Fibroblast of skin of back (primary cell): ENCODE measurements at regions not wholly inside any gene's neighbourhood (a gene's known extent, or its start where the extent isn't known, plus 50 kb on each side); places are given as distances from the start of the nearest gene placed in this dataset.
A peak's percentile ranks its signal among the peaks of the same experiment; 100 is the strongest.

Source experiments
- DNase-seq: peaks from one replicate; pipeline ENCODE4 v3.0.0-alpha.2; 2013

- DNase-seq: no peak
Measured at GRCh38 chr16:73389085-73389484, 341.2 kb upstream of the ZFHX3 start.

DNA sequence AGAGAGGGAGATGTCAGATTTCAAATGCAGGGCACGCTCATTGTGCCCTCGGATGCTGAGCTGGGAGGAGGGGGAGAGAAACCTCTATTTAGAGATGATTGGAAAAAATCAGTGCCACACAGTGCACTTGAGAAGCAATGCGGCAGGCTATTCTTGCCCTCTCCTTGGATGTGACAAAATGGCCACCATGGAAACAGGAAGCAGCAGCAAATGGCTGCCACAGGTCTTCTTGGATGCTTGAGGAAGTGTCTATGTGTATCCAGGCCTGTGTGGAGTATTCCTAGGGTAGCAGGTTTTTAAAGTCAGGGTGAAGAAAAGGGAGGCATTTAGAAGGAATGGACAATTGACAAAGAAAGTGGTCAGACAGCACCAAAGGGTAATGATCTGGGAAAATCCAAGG lies 340.1 kb upstream of the ZFHX3 start:
- DNase-seq: no peak

- DNase-seq: no peak
Measured at GRCh38 chr16:73385696-73386095, 337.8 kb upstream of the ZFHX3 start.

DNA sequence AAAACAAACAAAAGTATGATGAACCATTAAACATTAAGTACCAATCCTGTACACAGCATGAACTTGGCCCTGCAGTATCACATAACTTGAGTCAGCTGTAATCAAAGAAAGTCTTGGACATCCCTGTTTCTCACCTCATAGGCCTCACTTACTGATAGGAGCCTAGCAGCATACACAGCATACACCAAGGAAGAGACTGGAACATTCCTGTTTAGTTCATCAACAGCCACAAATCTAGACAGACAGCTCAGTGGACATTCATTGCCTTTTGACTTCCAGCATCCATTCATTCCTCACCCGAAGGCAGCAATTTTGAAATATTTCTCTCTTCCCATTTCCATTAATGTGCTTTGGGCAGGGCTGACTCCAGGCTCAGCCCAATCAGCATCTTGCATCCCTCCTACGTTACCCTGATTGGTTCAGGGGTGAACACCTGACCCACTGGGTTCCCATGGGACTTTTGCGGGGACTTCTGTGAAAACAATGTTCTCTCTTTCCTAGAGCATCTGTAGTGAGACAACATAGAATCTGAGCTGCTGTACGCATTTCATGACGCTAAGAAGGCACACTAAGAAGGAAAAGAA lies 336.7 kb upstream of the ZFHX3 start:
- DNase-seq: no peak

- DNase-seq: no peak
Measured at GRCh38 chr16:73383988-73384365, 336.0 kb upstream of the ZFHX3 start.

GRCh38 chr16:73383195-73383987 lies 335.5 kb upstream of the ZFHX3 start:
- no peak for DNase-seq

- no peak for DNase-seq
Measured at GRCh38 chr16:73378471-73378870, 330.5 kb upstream of the ZFHX3 start.

GRCh38 chr16:73371584-73372319 lies 323.8 kb upstream of the ZFHX3 start:
- DNase-seq: no peak

DNA sequence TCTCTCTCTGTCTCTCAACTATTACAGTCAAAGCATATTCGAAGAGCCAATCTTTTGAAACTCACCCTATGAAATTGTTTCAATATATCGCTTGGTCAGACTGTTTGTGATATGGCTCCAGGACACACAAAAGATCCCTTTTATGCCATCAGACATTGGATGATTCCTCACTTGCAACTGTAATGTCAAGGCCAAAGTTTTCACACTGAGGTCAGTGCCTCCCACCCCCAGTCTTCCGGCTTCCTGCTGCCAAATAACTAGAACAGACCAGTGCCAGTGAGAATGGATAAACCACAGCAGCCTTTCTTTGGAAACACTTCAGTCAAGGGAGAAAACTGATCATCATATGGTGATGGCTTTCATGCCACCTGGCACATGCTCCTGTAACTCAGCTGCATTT lies 321.9 kb upstream of the ZFHX3 start:
- DNase-seq: no peak

- DNase-seq: no peak
Measured at GRCh38 chr16:73368715-73369114, 320.8 kb upstream of the ZFHX3 start.

DNA sequence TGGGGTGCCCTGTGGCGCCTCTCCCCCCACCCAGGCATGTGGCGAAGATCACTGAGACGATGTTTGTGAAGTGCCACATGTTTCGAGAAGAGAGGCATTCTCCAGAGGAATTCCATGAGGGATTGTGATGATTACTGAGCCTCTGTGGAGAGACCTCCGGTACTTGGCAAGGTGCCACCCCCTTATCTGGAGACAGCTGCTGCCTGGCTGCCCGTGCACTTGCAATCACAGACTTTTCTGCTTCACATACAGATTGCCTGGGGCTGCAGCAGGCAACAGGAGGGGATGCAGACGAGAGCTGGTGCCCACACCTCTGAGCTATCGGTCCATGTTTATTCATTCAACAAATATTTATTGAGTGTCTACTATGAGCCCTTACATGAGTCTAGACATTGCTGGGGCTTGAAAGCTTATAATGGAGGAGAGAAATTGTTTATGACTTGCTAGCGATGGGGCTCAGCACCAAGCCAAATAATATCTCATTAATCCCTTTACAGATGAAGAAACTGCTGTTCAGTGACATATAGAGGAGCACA lies 317.2 kb upstream of the ZFHX3 start:
- DNase-seq: peak; percentile 19

DNA sequence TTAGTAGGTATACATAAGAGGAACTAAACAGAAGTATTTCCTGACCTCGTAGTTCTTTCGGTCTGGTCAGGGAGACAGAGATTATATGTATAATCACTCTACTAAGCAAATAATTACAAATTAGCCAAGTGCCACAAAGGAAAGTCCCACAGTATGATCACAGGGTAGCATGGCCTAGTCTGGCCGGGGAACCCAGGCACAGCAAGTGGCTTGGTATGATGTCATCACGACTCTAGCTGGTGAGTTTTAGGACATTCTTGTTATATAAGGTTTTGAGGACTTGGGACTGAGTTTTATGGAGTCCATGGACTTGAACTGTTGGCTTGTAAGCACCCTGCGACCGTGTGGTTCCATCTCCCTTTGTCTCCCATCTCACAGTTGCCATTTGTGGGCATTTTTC lies 316.5 kb upstream of the ZFHX3 start:
- DNase-seq: no peak

DNA sequence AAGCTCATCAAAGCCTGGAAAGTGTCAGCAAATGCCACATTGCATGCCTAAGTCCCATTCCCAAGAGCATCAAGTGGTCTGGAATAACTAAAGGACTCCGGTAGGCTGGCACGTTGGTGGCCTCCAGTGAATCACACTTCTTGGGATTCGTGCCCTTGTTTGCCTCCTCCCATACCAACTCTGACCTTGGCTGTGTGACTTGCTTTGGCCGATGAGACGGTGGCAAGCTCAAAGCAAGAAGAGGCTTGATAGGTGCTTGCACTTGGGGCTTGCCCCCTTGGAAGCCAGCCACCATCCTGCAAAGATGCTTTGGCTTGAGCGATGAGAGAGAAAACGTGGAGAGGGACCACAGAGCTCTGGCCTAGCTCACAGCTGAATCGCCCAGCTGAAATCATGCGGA lies 313.1 kb upstream of the ZFHX3 start:
- no peak for DNase-seq

GRCh38 chr16:73356401-73357079 lies 308.6 kb upstream of the ZFHX3 start:
- DNase-seq: no peak

GRCh38 chr16:73355981-73356380 lies 308.1 kb upstream of the ZFHX3 start:
- no peak for DNase-seq

GRCh38 chr16:73354434-73354833 lies 306.5 kb upstream of the ZFHX3 start:
- DNase-seq: no peak

DNA sequence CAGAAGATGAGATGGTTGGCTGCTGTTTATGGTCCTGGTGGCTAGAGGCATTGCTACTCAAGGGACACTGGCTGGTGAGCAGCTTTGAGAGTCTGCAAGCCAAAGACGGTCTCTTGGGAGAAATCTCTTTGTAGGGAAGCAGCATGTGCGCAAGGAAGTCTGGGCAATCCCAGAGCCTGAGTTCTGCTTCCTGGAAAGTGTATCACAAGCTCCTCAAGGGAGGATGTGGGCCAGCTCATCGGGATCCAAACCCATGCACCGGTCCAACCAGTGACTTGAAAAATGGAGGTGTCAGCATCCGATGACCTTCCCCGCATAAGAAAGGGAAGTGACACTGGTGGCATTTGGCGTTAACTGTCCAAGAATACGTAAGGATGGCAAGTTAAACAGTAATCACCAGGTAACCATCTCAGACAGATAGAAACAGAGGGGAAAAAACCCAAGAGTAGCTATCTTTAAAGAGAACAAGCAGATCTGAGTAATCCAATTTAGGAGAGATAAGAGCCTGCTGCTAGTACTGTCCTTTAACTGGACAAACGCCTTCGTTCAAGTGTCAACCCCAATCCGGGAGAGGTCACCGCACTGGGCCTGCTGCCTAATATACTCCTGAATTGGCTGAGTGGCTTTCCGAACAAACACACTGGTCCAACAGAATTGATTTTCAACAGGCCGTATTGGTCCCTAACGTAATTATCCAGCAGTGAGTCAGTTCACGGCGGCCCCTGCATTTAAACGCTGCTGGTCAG lies 303.0 kb upstream of the ZFHX3 start:
- no peak for DNase-seq

- no peak for DNase-seq
Measured at GRCh38 chr16:73347500-73348375, 299.8 kb upstream of the ZFHX3 start.

GRCh38 chr16:73339821-73340220 lies 291.9 kb upstream of the ZFHX3 start:
- no peak for DNase-seq

DNA sequence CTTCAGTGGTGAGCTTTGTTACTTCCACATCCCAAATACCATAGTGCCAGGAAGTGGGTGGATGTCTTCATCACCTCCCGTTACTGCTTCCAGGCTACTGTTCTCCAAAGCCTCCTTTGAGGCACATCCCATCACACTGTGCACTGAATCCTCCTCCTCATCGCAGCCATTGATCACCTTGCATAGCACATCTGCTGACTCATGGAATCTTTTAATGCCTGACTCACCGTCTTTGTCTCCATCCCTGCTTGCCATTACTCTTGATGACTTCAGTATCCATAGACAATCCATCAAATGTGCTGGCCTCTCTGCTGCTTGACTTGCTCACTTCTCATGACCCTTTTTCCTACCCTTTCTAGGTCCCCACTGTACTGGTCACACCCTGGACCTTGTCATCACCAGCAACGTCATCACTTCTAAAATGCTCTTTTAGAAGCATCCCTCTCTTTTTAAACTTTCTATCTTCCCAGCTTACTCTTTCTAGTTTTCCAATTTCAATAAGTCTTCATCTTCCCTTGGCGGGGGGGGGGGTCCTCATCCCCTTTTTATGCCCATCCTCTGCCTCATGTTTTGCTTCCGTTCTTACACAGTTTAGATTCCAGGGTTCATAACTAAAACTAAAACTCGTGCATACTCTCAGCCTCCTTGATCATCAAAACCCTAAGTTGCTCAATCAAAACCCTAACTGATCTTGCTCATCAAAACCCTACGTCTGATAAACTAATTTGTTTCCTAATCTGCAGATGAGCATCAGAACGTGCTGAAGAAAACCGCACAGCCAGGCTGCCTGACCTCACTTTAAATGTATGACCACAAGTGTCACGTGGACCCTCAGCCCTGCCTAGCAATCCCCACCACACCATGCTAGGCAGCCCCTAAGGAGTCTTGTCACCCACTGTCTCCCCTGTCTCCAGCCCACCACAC lies 289.7 kb upstream of the ZFHX3 start:
- DNase-seq: no peak
